Progenitor cell of endocrine pancreas (in vitro differentiated cells): ENCODE measurements at regions not wholly inside any gene's neighbourhood (a gene's known extent, or its start where the extent isn't known, plus 50 kb on each side); places are given as distances from the start of the nearest gene placed in this dataset.
"Not testable (repeated sequence)": the region's sequence is repeated elsewhere in the genome, so short reads cannot be mapped to it uniquely, and the experiment has no call there.

Experiments
- DNase-seq: peaks from one replicate; pipeline ENCODE4 v3.0.0; 2021; ENCODE audit warnings: low spot score; ENCODE audit not compliant: unreplicated experiment
- H3K27ac Mint-ChIP-seq: 2 replicates; pipeline ENCODE4 v1.8.0; 2021; ENCODE audit warnings: mild to moderate bottlenecking, moderate library complexity, mixed read lengths
- H3K27me3 Mint-ChIP-seq: 2 replicates; pipeline ENCODE4 v1.8.0; 2021; ENCODE audit warnings: mixed read lengths
- H3K36me3 Mint-ChIP-seq: 2 replicates; pipeline ENCODE4 v1.8.0; 2022; ENCODE audit warnings: mixed read lengths; ENCODE audit not compliant: insufficient read depth
- H3K4me1 Mint-ChIP-seq: 2 replicates; pipeline ENCODE4 v1.8.0; 2021; ENCODE audit warnings: low read depth, mixed read lengths
- H3K4me3 Mint-ChIP-seq: 2 replicates; pipeline ENCODE4 v1.8.0; 2021; ENCODE audit warnings: low read depth, mild to moderate bottlenecking, moderate library complexity, mixed read lengths
- H3K9me3 Mint-ChIP-seq: 2 replicates; pipeline ENCODE4 v1.8.0; 2021; ENCODE audit warnings: low read depth, mixed read lengths
- TF ChIP-seq, protein P1 (sequence below): fragments of 200-600 bp; sonication (generic); IDR thresholded peaks from one replicate; pipeline ENCODE4 v1.5.0; 2021; ENCODE audit warnings: antibody characterized with exemption, mild to moderate bottlenecking; ENCODE audit not compliant: unreplicated experiment

DNA sequence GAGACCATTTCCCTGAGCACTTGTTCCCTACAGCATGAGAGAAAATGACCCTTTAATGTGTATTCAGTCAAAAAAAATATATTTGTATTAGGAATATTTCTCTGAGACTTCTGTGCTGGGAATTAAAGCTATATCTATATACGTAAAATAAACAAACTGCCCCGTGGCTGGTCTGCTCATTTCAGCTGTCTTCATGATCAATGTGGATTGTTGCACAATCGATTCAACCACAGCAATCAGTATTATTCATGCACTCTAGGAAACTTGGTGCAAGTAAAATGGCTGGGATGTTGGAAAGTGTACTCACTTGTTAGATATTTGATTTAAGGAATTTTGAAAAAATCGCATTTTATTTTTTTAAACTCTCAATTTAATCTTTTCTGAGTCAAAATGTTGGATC, 307.9 kb upstream of the ZFP42 start:
- Mint-ChIP-seq H3K4me3 (no peak overlapping the region), H3K27me3 (peaks cover 4% of the 10 kb centered on the region), H3K9me3 (no peaks in the 10 kb centered on the region), H3K4me1 (no peaks in the 10 kb centered on the region), H3K27ac (no peak overlapping the region), H3K36me3 (no peaks in the 10 kb centered on the region)
- TF ChIP-seq, protein P1, sequence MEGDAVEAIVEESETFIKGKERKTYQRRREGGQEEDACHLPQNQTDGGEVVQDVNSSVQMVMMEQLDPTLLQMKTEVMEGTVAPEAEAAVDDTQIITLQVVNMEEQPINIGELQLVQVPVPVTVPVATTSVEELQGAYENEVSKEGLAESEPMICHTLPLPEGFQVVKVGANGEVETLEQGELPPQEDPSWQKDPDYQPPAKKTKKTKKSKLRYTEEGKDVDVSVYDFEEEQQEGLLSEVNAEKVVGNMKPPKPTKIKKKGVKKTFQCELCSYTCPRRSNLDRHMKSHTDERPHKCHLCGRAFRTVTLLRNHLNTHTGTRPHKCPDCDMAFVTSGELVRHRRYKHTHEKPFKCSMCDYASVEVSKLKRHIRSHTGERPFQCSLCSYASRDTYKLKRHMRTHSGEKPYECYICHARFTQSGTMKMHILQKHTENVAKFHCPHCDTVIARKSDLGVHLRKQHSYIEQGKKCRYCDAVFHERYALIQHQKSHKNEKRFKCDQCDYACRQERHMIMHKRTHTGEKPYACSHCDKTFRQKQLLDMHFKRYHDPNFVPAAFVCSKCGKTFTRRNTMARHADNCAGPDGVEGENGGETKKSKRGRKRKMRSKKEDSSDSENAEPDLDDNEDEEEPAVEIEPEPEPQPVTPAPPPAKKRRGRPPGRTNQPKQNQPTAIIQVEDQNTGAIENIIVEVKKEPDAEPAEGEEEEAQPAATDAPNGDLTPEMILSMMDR = no peak
- no peak for DNase-seq

DNA sequence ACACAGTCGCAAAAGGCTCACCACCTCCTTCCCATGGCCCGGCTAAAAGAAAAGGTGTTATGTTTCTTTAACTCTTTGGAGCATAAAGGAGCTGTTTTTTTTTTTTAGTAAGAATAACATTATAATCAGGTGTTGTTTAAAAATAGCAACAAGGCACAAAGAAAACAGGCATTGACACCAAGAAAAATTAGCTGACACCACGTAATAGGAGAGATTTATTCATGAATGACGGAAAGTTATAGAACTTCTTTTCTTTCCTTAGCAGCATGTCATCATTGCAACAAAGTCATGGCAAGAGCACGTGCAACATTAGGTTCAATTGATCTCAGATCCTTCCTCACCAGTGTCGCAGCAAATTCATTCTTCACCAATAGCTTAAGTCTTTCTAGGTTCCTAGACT, 302.9 kb upstream of the ZFP42 start:
- peaks cover 5% of the 10 kb centered on the region for H3K4me1 Mint-ChIP-seq
- TF ChIP-seq, protein P1 = no peak
- H3K9me3 Mint-ChIP-seq = peaks cover 4% of the 10 kb centered on the region
- no peaks in the 10 kb centered on the region for H3K27me3 Mint-ChIP-seq
- H3K4me3 Mint-ChIP-seq = no peak overlapping the region
- H3K36me3 Mint-ChIP-seq = peaks cover 3% of the 10 kb centered on the region
- no peak for DNase-seq
- no peak overlapping the region for H3K27ac Mint-ChIP-seq

DNA sequence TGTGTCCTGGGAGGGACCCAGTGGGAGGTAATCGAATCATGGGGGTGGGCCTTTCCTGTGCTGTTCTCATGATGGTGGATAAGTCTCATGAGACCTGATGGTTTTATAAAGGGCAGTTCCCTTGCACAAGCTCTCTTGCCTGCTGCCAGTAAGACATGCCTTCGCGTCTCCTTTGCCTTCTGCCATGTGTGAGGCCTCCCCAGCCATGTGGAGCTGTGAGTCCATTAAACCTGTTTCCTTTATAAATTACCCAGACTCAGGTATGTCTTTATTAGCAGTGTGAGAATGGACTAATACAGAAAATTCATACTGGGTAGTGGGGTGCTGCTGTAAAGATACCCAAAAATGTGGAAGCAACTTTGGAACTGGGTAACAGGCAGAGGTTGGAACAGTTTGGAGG, 300.0 kb upstream of the ZFP42 start:
- not testable (repeated sequence) for H3K27me3 Mint-ChIP-seq, DNase-seq, H3K4me1 Mint-ChIP-seq, H3K4me3 Mint-ChIP-seq, H3K36me3 Mint-ChIP-seq, H3K9me3 Mint-ChIP-seq, H3K27ac Mint-ChIP-seq

DNA sequence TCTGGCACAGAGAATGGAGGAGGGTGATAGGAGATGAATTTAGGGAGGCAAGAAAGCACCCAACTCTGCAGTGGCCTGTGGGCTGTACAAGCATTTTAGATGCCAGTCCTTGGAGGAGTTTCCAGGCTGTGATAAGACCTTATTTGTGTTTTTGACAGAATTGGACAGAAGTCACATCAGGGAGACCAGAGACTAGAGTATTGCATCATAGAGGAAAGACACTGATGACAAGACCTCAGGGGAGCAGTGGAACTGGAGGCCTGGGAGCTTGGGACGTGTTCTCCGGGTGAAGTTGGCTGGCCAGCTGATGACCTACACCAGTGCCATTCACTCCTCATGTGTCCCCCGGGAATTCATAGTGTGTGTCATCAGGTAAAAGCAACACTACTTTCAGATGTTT, 284.0 kb upstream of the ZFP42 start:
- peaks cover 2% of the 10 kb centered on the region for H3K36me3 Mint-ChIP-seq
- no peak overlapping the region for H3K27ac Mint-ChIP-seq
- H3K4me3 Mint-ChIP-seq = no peak overlapping the region
- no peaks in the 10 kb centered on the region for H3K4me1 Mint-ChIP-seq
- peaks cover 15% of the 10 kb centered on the region for H3K9me3 Mint-ChIP-seq
- TF ChIP-seq, protein P1 = no peak
- no peak for DNase-seq
- H3K27me3 Mint-ChIP-seq = no peaks in the 10 kb centered on the region

DNA sequence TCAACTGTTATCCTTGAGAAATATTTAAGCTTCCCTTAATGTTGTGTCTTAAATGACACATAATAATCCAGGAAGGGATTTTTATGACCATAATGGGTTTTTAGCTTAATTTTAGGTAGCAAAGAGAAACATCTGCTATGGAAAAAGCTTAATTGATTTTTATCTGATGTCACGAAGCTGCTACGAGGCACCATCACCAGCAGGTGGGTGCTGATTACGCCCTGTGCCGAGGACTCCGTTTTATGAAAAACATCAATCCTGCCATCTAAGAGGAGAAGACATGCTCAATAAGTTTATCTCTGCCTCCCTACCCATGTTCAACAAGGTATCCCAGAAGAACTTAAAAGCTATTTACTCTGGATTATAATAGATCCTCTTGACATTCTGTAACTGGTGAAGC, 280.6 kb upstream of the ZFP42 start:
- Mint-ChIP-seq H3K4me3 (no peak overlapping the region), H3K27me3 (no peaks in the 10 kb centered on the region), H3K9me3 (no peaks in the 10 kb centered on the region), H3K36me3 (no peaks in the 10 kb centered on the region), H3K4me1 (no peaks in the 10 kb centered on the region), H3K27ac (no peak overlapping the region)
- TF ChIP-seq, protein P1 = peak; percentile 31
- no peak for DNase-seq

DNA sequence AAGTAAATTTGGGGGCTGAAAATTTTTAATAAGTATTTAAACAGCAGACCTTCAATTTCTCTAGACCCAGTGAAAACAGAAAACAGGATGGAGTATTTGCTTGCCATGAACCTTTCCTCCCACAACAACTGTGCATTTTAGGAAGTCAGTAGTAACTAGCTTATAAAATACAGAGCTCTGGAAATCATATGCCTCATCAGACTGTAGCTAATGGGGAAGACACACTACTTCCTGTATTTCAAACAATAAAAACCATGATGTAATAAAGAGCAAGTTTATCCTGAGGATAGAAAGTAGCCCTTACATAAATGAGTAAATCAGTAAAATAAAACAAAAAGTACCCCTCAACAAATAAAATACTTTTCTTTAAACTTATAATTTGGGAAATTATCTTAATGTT, 280.1 kb upstream of the ZFP42 start:
- Mint-ChIP-seq H3K27ac (no peak overlapping the region), H3K27me3 (no peaks in the 10 kb centered on the region), H3K4me3 (no peak overlapping the region), H3K36me3 (no peaks in the 10 kb centered on the region), H3K4me1 (no peaks in the 10 kb centered on the region), H3K9me3 (no peaks in the 10 kb centered on the region)
- TF ChIP-seq, protein P1 = no peak
- no peak for DNase-seq
